ENCODE measurements at regions not wholly inside any gene's neighbourhood (a gene's known extent, or its start where the extent isn't known, plus 50 kb on each side); places are given as distances from the start of the nearest gene placed in this dataset.

GRCh38 chr15:53246404-53246803 lies 456.3 kb upstream of the ONECUT1 start:
- no peak for TF ChIP-seq CTCF (IDR thresholded peaks at IDR 0.05; ENCODE audit: extremely low read depth, missing control alignments)
- no peak for DNase-seq (ENCODE audit: low spot score)

GRCh38 chr15:53233801-53234200 lies 443.7 kb upstream of the ONECUT1 start:
- no peak for TF ChIP-seq CTCF (IDR thresholded peaks at IDR 0.05; ENCODE audit: extremely low read depth, missing control alignments)

GRCh38 chr15:53230473-53230872 lies 440.3 kb upstream of the ONECUT1 start:
- no peak for TF ChIP-seq CTCF (IDR thresholded peaks at IDR 0.05; ENCODE audit: extremely low read depth, missing control alignments)
- no peak for DNase-seq (ENCODE audit: low spot score)

More at GRCh38 chr15:53233801-53234200, 443.7 kb upstream of the ONECUT1 start:
- DNase-seq (ENCODE audit: low spot score) = no peak

GRCh38 chr15:53226559-53226958 lies 436.4 kb upstream of the ONECUT1 start:
- no peak for TF ChIP-seq CTCF (IDR thresholded peaks at IDR 0.05; ENCODE audit: extremely low read depth, missing control alignments)
- no peak for DNase-seq (ENCODE audit: low spot score)

GRCh38 chr15:53225781-53226180 lies 435.6 kb upstream of the ONECUT1 start:
- no peak for TF ChIP-seq CTCF (IDR thresholded peaks at IDR 0.05; ENCODE audit: extremely low read depth, missing control alignments)
- no peak for DNase-seq (ENCODE audit: low spot score)

GRCh38 chr15:53224371-53224770 lies 434.2 kb upstream of the ONECUT1 start:
- no peak for DNase-seq (ENCODE audit: low spot score)
- no peak for TF ChIP-seq CTCF (IDR thresholded peaks at IDR 0.05; ENCODE audit: extremely low read depth, missing control alignments)

GRCh38 chr15:53223815-53224214 lies 433.7 kb upstream of the ONECUT1 start:
- no peak for TF ChIP-seq CTCF (IDR thresholded peaks at IDR 0.05; ENCODE audit: extremely low read depth, missing control alignments)
- no peak for DNase-seq (ENCODE audit: low spot score)
